ENCODE measurements at regions not wholly inside any gene's neighbourhood (a gene's known extent, or its start where the extent isn't known, plus 50 kb on each side); places are given as distances from the start of the nearest gene placed in this dataset.

GRCh38 chr12:91272461-91273063 is 89.9 kb upstream of the DCN start:
- TF ChIP-seq CTCF (IDR thresholded peaks at IDR 0.05; ENCODE audit: low read depth, low read length, missing input control) (no peak), FOXA1 (IDR thresholded peaks at IDR 0.05) (no peak), YY1 (IDR thresholded peaks at IDR 0.05) (no peak), JUND (IDR thresholded peaks at IDR 0.05) (no peak), TAF1 (conservative IDR thresholded peaks at IDR 0.05) (no peak), RAD21 (IDR thresholded peaks at IDR 0.05) (peak in 1 of 2 donors; percentile 13), ATF3 (IDR thresholded peaks at IDR 0.05) (no peak)
- TF ChIP-seq, protein P1, sequence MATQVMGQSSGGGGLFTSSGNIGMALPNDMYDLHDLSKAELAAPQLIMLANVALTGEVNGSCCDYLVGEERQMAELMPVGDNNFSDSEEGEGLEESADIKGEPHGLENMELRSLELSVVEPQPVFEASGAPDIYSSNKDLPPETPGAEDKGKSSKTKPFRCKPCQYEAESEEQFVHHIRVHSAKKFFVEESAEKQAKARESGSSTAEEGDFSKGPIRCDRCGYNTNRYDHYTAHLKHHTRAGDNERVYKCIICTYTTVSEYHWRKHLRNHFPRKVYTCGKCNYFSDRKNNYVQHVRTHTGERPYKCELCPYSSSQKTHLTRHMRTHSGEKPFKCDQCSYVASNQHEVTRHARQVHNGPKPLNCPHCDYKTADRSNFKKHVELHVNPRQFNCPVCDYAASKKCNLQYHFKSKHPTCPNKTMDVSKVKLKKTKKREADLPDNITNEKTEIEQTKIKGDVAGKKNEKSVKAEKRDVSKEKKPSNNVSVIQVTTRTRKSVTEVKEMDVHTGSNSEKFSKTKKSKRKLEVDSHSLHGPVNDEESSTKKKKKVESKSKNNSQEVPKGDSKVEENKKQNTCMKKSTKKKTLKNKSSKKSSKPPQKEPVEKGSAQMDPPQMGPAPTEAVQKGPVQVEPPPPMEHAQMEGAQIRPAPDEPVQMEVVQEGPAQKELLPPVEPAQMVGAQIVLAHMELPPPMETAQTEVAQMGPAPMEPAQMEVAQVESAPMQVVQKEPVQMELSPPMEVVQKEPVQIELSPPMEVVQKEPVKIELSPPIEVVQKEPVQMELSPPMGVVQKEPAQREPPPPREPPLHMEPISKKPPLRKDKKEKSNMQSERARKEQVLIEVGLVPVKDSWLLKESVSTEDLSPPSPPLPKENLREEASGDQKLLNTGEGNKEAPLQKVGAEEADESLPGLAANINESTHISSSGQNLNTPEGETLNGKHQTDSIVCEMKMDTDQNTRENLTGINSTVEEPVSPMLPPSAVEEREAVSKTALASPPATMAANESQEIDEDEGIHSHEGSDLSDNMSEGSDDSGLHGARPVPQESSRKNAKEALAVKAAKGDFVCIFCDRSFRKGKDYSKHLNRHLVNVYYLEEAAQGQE (IDR thresholded peaks at IDR 0.05), result no peak
- TF ChIP-seq, protein P2, sequence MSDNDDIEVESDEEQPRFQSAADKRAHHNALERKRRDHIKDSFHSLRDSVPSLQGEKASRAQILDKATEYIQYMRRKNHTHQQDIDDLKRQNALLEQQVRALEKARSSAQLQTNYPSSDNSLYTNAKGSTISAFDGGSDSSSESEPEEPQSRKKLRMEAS (IDR thresholded peaks at IDR 0.05), result no peak

All from liver (tissue), 3 donors.